ENCODE measurements at regions not wholly inside any gene's neighbourhood (a gene's known extent, or its start where the extent isn't known, plus 50 kb on each side); places are given as distances from the start of the nearest gene placed in this dataset.

GRCh38 chr3:187978433-187979011 lies 175.4 kb upstream of the LPP start:
- Histone ChIP-seq H3K4me3 (no peak overlapping the region), H3K9me3 (no peaks in the 10 kb centered on the region), H3K27me3 (no peaks in the 10 kb centered on the region), H3K36me3 (no peaks in the 10 kb centered on the region), H3K4me1 (no peaks in the 10 kb centered on the region), H3K27ac (no peak overlapping the region)
- DNase-seq = no peak
- TF ChIP-seq CTCF (IDR thresholded peaks at IDR 0.05) = no peak
- intact Hi-C loops (cut with DNase I) = no loop called here
- no peak for ATAC-seq

- Histone ChIP-seq H3K36me3 (no peaks in the 10 kb centered on the region), H3K4me1 (no peaks in the 10 kb centered on the region), H3K9me3 (no peaks in the 10 kb centered on the region), H3K4me3 (no peak overlapping the region), H3K27me3 (no peaks in the 10 kb centered on the region), H3K27ac (no peak overlapping the region)
- intact Hi-C loops (cut with DNase I) = no loop called here
- ATAC-seq (no peak), DNase-seq (no peak)
- no peak for TF ChIP-seq CTCF (IDR thresholded peaks at IDR 0.05)
Measured at GRCh38 chr3:187979564-187979963, 174.4 kb upstream of the LPP start.

- intact Hi-C loops (cut with DNase I) = no loop called here
- no peak for ATAC-seq
- H3K4me1 ChIP-seq = no peaks in the 10 kb centered on the region
- no peaks in the 10 kb centered on the region for H3K9me3 ChIP-seq
- H3K36me3 ChIP-seq = no peaks in the 10 kb centered on the region
- DNase-seq = no peak
- no peaks in the 10 kb centered on the region for H3K27me3 ChIP-seq
- no peak overlapping the region for H3K27ac ChIP-seq
- no peak for TF ChIP-seq CTCF (IDR thresholded peaks at IDR 0.05)
- no peak overlapping the region for H3K4me3 ChIP-seq
Measured at GRCh38 chr3:187980861-187981260, 173.1 kb upstream of the LPP start.

- Histone ChIP-seq H3K27me3 (no peaks in the 10 kb centered on the region), H3K36me3 (no peaks in the 10 kb centered on the region), H3K27ac (no peak overlapping the region), H3K4me3 (no peak overlapping the region), H3K4me1 (no peaks in the 10 kb centered on the region), H3K9me3 (no peaks in the 10 kb centered on the region)
- DNase-seq (no peak), ATAC-seq (no peak)
- intact Hi-C loops (cut with DNase I) = no loop called here
- TF ChIP-seq CTCF (IDR thresholded peaks at IDR 0.05) = no peak
Measured at GRCh38 chr3:187982142-187982541, 171.8 kb upstream of the LPP start.

- ATAC-seq = no peak
- DNase-seq = no peak
- intact Hi-C loops (cut with DNase I) = no loop called here
- Histone ChIP-seq H3K4me1 (no peaks in the 10 kb centered on the region), H3K4me3 (no peak overlapping the region), H3K9me3 (no peaks in the 10 kb centered on the region), H3K27ac (no peak overlapping the region), H3K27me3 (no peaks in the 10 kb centered on the region), H3K36me3 (no peaks in the 10 kb centered on the region)
- TF ChIP-seq CTCF (IDR thresholded peaks at IDR 0.05) = no peak
Measured at GRCh38 chr3:187983484-187984124, 170.4 kb upstream of the LPP start.

All from upper lobe of right lung (tissue), 1 donor.